Activated naive CD8-positive, alpha-beta T cell treated with anti-CD3 and anti-CD28 coated beads, Interleukin-2, amount 50 U/mL, for 24 hours (primary cell): ENCODE measurements at regions not wholly inside any gene's neighbourhood (a gene's known extent, or its start where the extent isn't known, plus 50 kb on each side); places are given as distances from the start of the nearest gene placed in this dataset.

Experiments used
- ATAC-seq: fragments of 150-1000 bp; cut with Tn5 transposase; one replicate; pipeline ENCODE4 v1.10.0; 2021
- DNase-seq: peaks from one replicate; pipeline ENCODE4 v3.0.0; 2021
- H3K27ac Mint-ChIP-seq: one replicate; pipeline ENCODE4 v1.8.0; 2021; ENCODE audit warnings: mild to moderate bottlenecking, mixed read lengths
- H3K27me3 Mint-ChIP-seq: one replicate; pipeline ENCODE4 v1.8.0; 2021; ENCODE audit warnings: mixed read lengths
- H3K36me3 Mint-ChIP-seq: one replicate; pipeline ENCODE4 v1.8.0; 2021; ENCODE audit warnings: low read depth, mixed read lengths
- H3K4me1 Mint-ChIP-seq: one replicate; pipeline ENCODE4 v1.8.0; 2021; ENCODE audit warnings: mixed read lengths
- H3K4me3 Mint-ChIP-seq: one replicate; pipeline ENCODE4 v1.8.0; 2021; ENCODE audit warnings: mild to moderate bottlenecking, moderate library complexity, mixed read lengths
- H3K9me3 Mint-ChIP-seq: one replicate; pipeline ENCODE4 v1.8.0; 2021; ENCODE audit warnings: mixed read lengths

GRCh38 chr10:120360571-120360970 is 96.5 kb upstream of the PLPP4 start:
- Mint-ChIP-seq H3K27me3 (peaks cover 2% of the 10 kb centered on the region), H3K9me3 (no peaks in the 10 kb centered on the region), H3K36me3 (no peaks in the 10 kb centered on the region), H3K4me1 (no peaks in the 10 kb centered on the region), H3K4me3 (no peak overlapping the region), H3K27ac (no peak overlapping the region)
- DNase-seq (no peak), ATAC-seq (no peak)

- H3K4me3 Mint-ChIP-seq: no peak overlapping the region
- H3K27me3 Mint-ChIP-seq: no peaks in the 10 kb centered on the region
- ATAC-seq: no peak
- H3K36me3 Mint-ChIP-seq: no peaks in the 10 kb centered on the region
- no peaks in the 10 kb centered on the region for H3K9me3 Mint-ChIP-seq
- DNase-seq: no peak
- no peak overlapping the region for H3K27ac Mint-ChIP-seq
- H3K4me1 Mint-ChIP-seq: no peaks in the 10 kb centered on the region
Observed at GRCh38 chr10:120365872-120366271, 91.2 kb upstream of the PLPP4 start.

GRCh38 chr10:120367341-120367740 is 89.7 kb upstream of the PLPP4 start:
- DNase-seq (no peak), ATAC-seq (no peak)
- Mint-ChIP-seq H3K27me3 (no peaks in the 10 kb centered on the region), H3K36me3 (no peaks in the 10 kb centered on the region), H3K27ac (no peak overlapping the region), H3K9me3 (no peaks in the 10 kb centered on the region), H3K4me1 (no peaks in the 10 kb centered on the region), H3K4me3 (no peak overlapping the region)

GRCh38 chr10:120368338-120368737 is 88.7 kb upstream of the PLPP4 start:
- ATAC-seq (no peak), DNase-seq (no peak)
- Mint-ChIP-seq H3K9me3 (no peaks in the 10 kb centered on the region), H3K4me1 (no peaks in the 10 kb centered on the region), H3K4me3 (no peak overlapping the region), H3K27me3 (no peaks in the 10 kb centered on the region), H3K36me3 (no peaks in the 10 kb centered on the region), H3K27ac (no peak overlapping the region)

- no peak overlapping the region for H3K27ac Mint-ChIP-seq
- H3K4me3 Mint-ChIP-seq: no peak overlapping the region
- no peaks in the 10 kb centered on the region for H3K36me3 Mint-ChIP-seq
- DNase-seq: no peak
- no peaks in the 10 kb centered on the region for H3K9me3 Mint-ChIP-seq
- no peaks in the 10 kb centered on the region for H3K4me1 Mint-ChIP-seq
- no peaks in the 10 kb centered on the region for H3K27me3 Mint-ChIP-seq
- ATAC-seq: no peak
Observed at GRCh38 chr10:120368927-120369326, 88.1 kb upstream of the PLPP4 start.

GRCh38 chr10:120369856-120370276 is 87.2 kb upstream of the PLPP4 start:
- Mint-ChIP-seq H3K4me1 (no peaks in the 10 kb centered on the region), H3K27me3 (no peaks in the 10 kb centered on the region), H3K9me3 (no peaks in the 10 kb centered on the region), H3K4me3 (no peak overlapping the region), H3K36me3 (no peaks in the 10 kb centered on the region), H3K27ac (no peak overlapping the region)
- ATAC-seq (no peak), DNase-seq (no peak)

GRCh38 chr10:120371856-120372255 is 85.2 kb upstream of the PLPP4 start:
- H3K4me1 Mint-ChIP-seq: no peaks in the 10 kb centered on the region
- no peak overlapping the region for H3K4me3 Mint-ChIP-seq
- no peaks in the 10 kb centered on the region for H3K36me3 Mint-ChIP-seq
- no peaks in the 10 kb centered on the region for H3K9me3 Mint-ChIP-seq
- H3K27me3 Mint-ChIP-seq: no peaks in the 10 kb centered on the region
- no peak overlapping the region for H3K27ac Mint-ChIP-seq
- ATAC-seq (no peak), DNase-seq (no peak)

GRCh38 chr10:120372917-120373316 is 84.1 kb upstream of the PLPP4 start:
- H3K4me1 Mint-ChIP-seq: no peaks in the 10 kb centered on the region
- ATAC-seq: no peak
- no peak overlapping the region for H3K4me3 Mint-ChIP-seq
- no peaks in the 10 kb centered on the region for H3K27me3 Mint-ChIP-seq
- no peaks in the 10 kb centered on the region for H3K9me3 Mint-ChIP-seq
- no peaks in the 10 kb centered on the region for H3K36me3 Mint-ChIP-seq
- H3K27ac Mint-ChIP-seq: no peak overlapping the region
- no peak for DNase-seq

GRCh38 chr10:120375666-120376065 is 81.4 kb upstream of the PLPP4 start:
- Mint-ChIP-seq H3K4me1 (no peaks in the 10 kb centered on the region), H3K27me3 (no peaks in the 10 kb centered on the region), H3K36me3 (no peaks in the 10 kb centered on the region), H3K9me3 (no peaks in the 10 kb centered on the region), H3K27ac (no peak overlapping the region), H3K4me3 (no peak overlapping the region)
- DNase-seq (no peak), ATAC-seq (no peak)

- ATAC-seq (no peak), DNase-seq (no peak)
- no peaks in the 10 kb centered on the region for H3K36me3 Mint-ChIP-seq
- no peaks in the 10 kb centered on the region for H3K9me3 Mint-ChIP-seq
- no peak overlapping the region for H3K4me3 Mint-ChIP-seq
- no peaks in the 10 kb centered on the region for H3K4me1 Mint-ChIP-seq
- peaks cover under 1% of the 10 kb centered on the region for H3K27me3 Mint-ChIP-seq
- H3K27ac Mint-ChIP-seq: no peak overlapping the region
Observed at GRCh38 chr10:120381931-120382330, 75.1 kb upstream of the PLPP4 start.

- no peaks in the 10 kb centered on the region for H3K4me1 Mint-ChIP-seq
- H3K4me3 Mint-ChIP-seq: no peak overlapping the region
- H3K36me3 Mint-ChIP-seq: no peaks in the 10 kb centered on the region
- H3K27ac Mint-ChIP-seq: no peak overlapping the region
- peaks cover 2% of the 10 kb centered on the region for H3K27me3 Mint-ChIP-seq
- DNase-seq (no peak), ATAC-seq (no peak)
- H3K9me3 Mint-ChIP-seq: no peaks in the 10 kb centered on the region
Observed at GRCh38 chr10:120382360-120382759, 74.7 kb upstream of the PLPP4 start.

- no peak for ATAC-seq
Observed at GRCh38 chr10:120385992-120386391, 71.0 kb upstream of the PLPP4 start.

GRCh38 chr10:120386896-120387295 is 70.1 kb upstream of the PLPP4 start:
- DNase-seq: no peak
- Mint-ChIP-seq H3K27me3 (peaks cover 2% of the 10 kb centered on the region), H3K27ac (no peak overlapping the region), H3K36me3 (no peaks in the 10 kb centered on the region), H3K9me3 (no peaks in the 10 kb centered on the region), H3K4me3 (no peak overlapping the region), H3K4me1 (no peaks in the 10 kb centered on the region)
- no peak for ATAC-seq

More at GRCh38 chr10:120385992-120386391, 71.0 kb upstream of the PLPP4 start:
- no peak overlapping the region for H3K4me3 Mint-ChIP-seq
- H3K27ac Mint-ChIP-seq: no peak overlapping the region
- H3K4me1 Mint-ChIP-seq: no peaks in the 10 kb centered on the region
- DNase-seq: no peak
- H3K36me3 Mint-ChIP-seq: no peaks in the 10 kb centered on the region
- H3K9me3 Mint-ChIP-seq: no peaks in the 10 kb centered on the region
- peaks cover 2% of the 10 kb centered on the region for H3K27me3 Mint-ChIP-seq

- peaks cover 2% of the 10 kb centered on the region for H3K27me3 Mint-ChIP-seq
- H3K4me3 Mint-ChIP-seq: no peak overlapping the region
- no peaks in the 10 kb centered on the region for H3K9me3 Mint-ChIP-seq
- H3K36me3 Mint-ChIP-seq: no peaks in the 10 kb centered on the region
- no peak overlapping the region for H3K27ac Mint-ChIP-seq
- ATAC-seq (no peak), DNase-seq (no peak)
- H3K4me1 Mint-ChIP-seq: no peaks in the 10 kb centered on the region
Observed at GRCh38 chr10:120387326-120387725, 69.7 kb upstream of the PLPP4 start.

GRCh38 chr10:120392245-120392644 is 64.8 kb upstream of the PLPP4 start:
- Mint-ChIP-seq H3K27ac (no peak overlapping the region), H3K36me3 (no peaks in the 10 kb centered on the region), H3K9me3 (peaks cover 4% of the 10 kb centered on the region), H3K27me3 (peaks cover 9% of the 10 kb centered on the region), H3K4me3 (no peak overlapping the region), H3K4me1 (no peaks in the 10 kb centered on the region)
- DNase-seq (no peak), ATAC-seq (no peak)

GRCh38 chr10:120392671-120393079 is 64.4 kb upstream of the PLPP4 start:
- H3K4me1 Mint-ChIP-seq: no peaks in the 10 kb centered on the region
- H3K9me3 Mint-ChIP-seq: peaks cover 4% of the 10 kb centered on the region
- H3K27me3 Mint-ChIP-seq: peaks cover 9% of the 10 kb centered on the region
- H3K27ac Mint-ChIP-seq: no peak overlapping the region
- ATAC-seq: no peak
- no peak overlapping the region for H3K4me3 Mint-ChIP-seq
- DNase-seq: no peak
- H3K36me3 Mint-ChIP-seq: no peaks in the 10 kb centered on the region
